ENCODE measurements at regions not wholly inside any gene's neighbourhood (a gene's known extent, or its start where the extent isn't known, plus 50 kb on each side); places are given as distances from the start of the nearest gene placed in this dataset.

DNA sequence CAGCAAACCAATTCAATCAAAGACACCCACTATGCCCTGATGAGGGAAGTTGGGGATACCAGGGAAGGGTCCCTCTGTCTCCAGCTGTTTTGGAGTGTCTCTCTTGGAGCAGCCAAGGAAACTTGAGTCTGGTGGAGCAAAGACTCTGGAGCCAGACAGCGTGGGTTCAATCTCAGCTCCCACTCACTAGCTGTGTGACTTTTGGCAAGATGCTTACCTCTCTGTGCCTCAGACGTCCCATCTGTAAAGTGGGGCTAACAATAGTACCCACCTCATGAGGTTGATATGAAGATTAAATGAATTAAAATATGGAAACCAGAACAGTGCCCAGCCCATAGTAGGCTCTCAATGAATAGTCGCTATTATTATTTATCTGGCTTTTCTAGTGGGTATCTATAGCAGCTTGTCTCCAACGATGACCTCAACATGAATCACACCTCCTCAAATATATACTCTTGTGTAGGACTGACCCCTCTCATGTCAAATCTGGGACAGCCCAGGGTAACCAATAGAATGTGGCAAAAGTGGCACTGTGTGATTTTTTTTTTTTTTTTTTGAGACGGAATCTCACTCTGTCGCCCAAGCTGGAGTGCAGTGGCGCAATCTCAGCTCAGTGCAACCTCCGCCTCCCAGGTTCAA, 99.2 kb upstream of the FOXP4 start:
- Histone ChIP-seq H3K4me1 (no peaks in the 10 kb centered on the region), H2AFZ (no peak overlapping the region), H3K27me3 (ENCODE audit: control insufficient read depth, insufficient read depth, low read length) (no peaks in the 10 kb centered on the region), H3K27ac (no peak overlapping the region), H3K4me3 (ENCODE audit: low read depth, low read length) (no peak overlapping the region), H3K79me2 (no peaks in the 10 kb centered on the region), H3K4me2 (ENCODE audit: low read length) (no peak overlapping the region), H3K9ac (no peak overlapping the region), H3K36me3 (ENCODE audit: control insufficient read depth, insufficient read depth, low read length) (no peaks in the 10 kb centered on the region), H3K9me3 (ENCODE audit: control insufficient read depth, low read length) (no peaks in the 10 kb centered on the region)
- TF ChIP-seq, protein P1, sequence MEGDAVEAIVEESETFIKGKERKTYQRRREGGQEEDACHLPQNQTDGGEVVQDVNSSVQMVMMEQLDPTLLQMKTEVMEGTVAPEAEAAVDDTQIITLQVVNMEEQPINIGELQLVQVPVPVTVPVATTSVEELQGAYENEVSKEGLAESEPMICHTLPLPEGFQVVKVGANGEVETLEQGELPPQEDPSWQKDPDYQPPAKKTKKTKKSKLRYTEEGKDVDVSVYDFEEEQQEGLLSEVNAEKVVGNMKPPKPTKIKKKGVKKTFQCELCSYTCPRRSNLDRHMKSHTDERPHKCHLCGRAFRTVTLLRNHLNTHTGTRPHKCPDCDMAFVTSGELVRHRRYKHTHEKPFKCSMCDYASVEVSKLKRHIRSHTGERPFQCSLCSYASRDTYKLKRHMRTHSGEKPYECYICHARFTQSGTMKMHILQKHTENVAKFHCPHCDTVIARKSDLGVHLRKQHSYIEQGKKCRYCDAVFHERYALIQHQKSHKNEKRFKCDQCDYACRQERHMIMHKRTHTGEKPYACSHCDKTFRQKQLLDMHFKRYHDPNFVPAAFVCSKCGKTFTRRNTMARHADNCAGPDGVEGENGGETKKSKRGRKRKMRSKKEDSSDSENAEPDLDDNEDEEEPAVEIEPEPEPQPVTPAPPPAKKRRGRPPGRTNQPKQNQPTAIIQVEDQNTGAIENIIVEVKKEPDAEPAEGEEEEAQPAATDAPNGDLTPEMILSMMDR (IDR thresholded peaks at IDR 0.05), result no peak

DNA sequence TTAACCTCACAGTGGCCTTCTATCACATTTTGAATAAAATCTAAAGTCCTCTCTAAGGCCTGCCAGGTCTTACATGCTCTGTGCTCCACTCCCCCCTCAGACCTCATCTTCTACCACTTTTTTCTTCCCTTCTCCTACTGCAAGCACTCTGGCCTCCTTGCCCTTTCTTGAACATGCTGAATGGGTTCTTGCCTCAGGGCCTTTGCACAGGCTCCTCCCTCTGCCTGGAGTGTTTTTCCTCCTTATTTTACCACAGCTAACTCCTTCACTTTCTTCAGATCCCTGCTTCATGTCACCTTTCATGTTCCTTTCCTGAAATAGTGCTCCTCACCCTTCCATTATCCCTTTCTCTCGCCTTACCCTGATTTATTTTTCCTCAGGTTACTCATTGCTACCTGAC, 97.9 kb upstream of the FOXP4 start:
- Histone ChIP-seq H3K9me3 (ENCODE audit: control insufficient read depth, low read length) (no peaks in the 10 kb centered on the region), H3K79me2 (no peaks in the 10 kb centered on the region), H3K4me2 (ENCODE audit: low read length) (no peak overlapping the region), H3K36me3 (ENCODE audit: control insufficient read depth, insufficient read depth, low read length) (no peaks in the 10 kb centered on the region), H3K27ac (no peak overlapping the region), H3K4me1 (no peaks in the 10 kb centered on the region), H3K4me3 (ENCODE audit: low read depth, low read length) (no peak overlapping the region), H3K27me3 (ENCODE audit: control insufficient read depth, insufficient read depth, low read length) (no peaks in the 10 kb centered on the region), H2AFZ (no peak overlapping the region), H3K9ac (no peak overlapping the region)
- TF ChIP-seq, protein P1 (IDR thresholded peaks at IDR 0.05), result no peak

DNA sequence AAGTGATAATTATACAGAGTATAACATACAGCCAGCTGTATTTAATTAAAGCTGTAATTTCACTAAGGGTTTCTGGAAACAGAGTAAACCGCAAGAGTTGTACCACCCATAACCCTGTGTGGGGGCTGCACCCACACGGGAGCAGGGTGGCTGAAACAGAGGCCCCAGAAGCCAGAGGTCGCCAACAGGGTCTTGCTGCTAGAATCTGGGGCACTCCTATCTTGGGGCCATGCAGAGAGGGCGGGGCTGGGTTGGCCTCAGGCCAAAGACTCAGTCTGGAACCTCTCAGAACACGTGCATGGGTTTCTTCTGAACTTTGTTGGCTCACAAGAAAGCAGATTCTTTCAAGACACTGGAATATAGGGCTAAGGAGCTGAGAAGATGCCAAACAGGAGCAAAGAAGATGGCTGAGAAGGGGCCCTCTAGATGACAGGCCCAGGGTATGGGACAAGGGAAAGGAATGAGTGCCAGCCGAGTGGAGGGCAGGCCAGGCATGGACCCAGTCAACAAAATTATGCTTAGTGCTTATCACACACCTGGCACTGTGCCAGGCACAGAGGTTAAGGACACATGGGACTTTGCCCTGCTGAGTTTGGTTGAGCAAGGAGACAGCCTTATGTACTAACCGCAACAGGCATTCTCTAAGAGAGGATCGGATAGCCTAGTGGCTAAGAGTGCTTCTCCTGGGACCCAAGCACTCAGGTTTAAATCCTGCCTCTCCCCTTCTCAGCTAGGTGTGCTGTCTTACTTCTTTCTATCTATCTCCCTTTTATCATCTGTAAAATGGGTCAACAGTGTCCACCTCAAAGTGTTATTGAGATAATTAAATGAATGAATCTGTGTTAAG, 96.6 kb upstream of the FOXP4 start:
- no peak overlapping the region for H2AFZ ChIP-seq
- no peaks in the 10 kb centered on the region for H3K79me2 ChIP-seq
- H3K27ac ChIP-seq, result no peak overlapping the region
- TF ChIP-seq, protein P1 (IDR thresholded peaks at IDR 0.05), result no peak
- no peaks in the 10 kb centered on the region for H3K4me1 ChIP-seq
- H3K9me3 ChIP-seq (ENCODE audit: control insufficient read depth, low read length), result no peaks in the 10 kb centered on the region
- no peaks in the 10 kb centered on the region for H3K36me3 ChIP-seq (ENCODE audit: control insufficient read depth, insufficient read depth, low read length)
- H3K4me3 ChIP-seq (ENCODE audit: low read depth, low read length), result no peak overlapping the region
- no peak overlapping the region for H3K4me2 ChIP-seq (ENCODE audit: low read length)
- no peaks in the 10 kb centered on the region for H3K27me3 ChIP-seq (ENCODE audit: control insufficient read depth, insufficient read depth, low read length)
- no peak overlapping the region for H3K9ac ChIP-seq

DNA sequence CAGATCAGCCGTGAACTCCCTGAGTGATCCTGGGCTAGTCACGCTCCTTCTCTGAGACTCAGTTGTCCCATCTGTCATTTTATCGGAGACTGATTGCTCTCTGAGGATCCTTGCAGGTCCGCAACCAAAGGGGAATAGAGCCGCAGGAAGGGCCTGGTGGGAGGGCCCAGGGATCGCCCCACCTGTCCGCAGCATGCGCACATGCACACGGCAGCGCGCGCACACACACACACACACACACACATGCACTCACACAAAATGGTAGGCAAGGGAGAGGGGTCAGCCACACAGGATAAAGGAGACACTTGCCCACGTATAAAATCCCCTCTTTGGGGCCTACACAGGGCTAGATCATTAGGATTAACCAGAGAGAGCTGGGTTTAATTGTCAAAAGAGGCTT, 95.6 kb upstream of the FOXP4 start:
- H3K36me3 ChIP-seq (ENCODE audit: control insufficient read depth, insufficient read depth, low read length), result no peaks in the 10 kb centered on the region
- TF ChIP-seq, protein P1 (IDR thresholded peaks at IDR 0.05), result no peak
- H3K27me3 ChIP-seq (ENCODE audit: control insufficient read depth, insufficient read depth, low read length), result no peaks in the 10 kb centered on the region
- no peak overlapping the region for H3K9ac ChIP-seq
- no peak overlapping the region for H3K27ac ChIP-seq
- H3K79me2 ChIP-seq, result no peaks in the 10 kb centered on the region
- H3K9me3 ChIP-seq (ENCODE audit: control insufficient read depth, low read length), result no peaks in the 10 kb centered on the region
- H3K4me2 ChIP-seq (ENCODE audit: low read length), result no peak overlapping the region
- no peak overlapping the region for H3K4me3 ChIP-seq (ENCODE audit: low read depth, low read length)
- H2AFZ ChIP-seq, result no peak overlapping the region
- H3K4me1 ChIP-seq, result no peaks in the 10 kb centered on the region
